HEK293 (cell line): ENCODE measurements at regions not wholly inside any gene's neighbourhood (a gene's known extent, or its start where the extent isn't known, plus 50 kb on each side); places are given as distances from the start of the nearest gene placed in this dataset.

Experiments
- SETDB1 ChIP-seq: IDR thresholded peaks from one replicate; pipeline ENCODE4 v1.6.1; 2017; ENCODE audit warnings: mild to moderate bottlenecking, low read length, moderate library complexity, mixed read lengths; ENCODE audit not compliant: insufficient read length
- SP7 ChIP-seq: fragments of 450-650 bp; formaldehyde crosslinking; IDR thresholded peaks from 2 replicates; pipeline ENCODE4 v1.5.1; 2016; ENCODE audit warnings: missing biosample characterization, missing genetic modification characterization
- YY1 ChIP-seq: fragments of 450-650 bp; formaldehyde crosslinking; IDR thresholded peaks from 2 replicates; pipeline ENCODE4 v1.5.1; 2018; ENCODE audit warnings: missing biosample characterization, missing genetic modification characterization
- ZBTB7A ChIP-seq: fragments of 450-650 bp; formaldehyde crosslinking; IDR thresholded peaks from 2 replicates; pipeline ENCODE4 v1.5.1; 2016; ENCODE audit warnings: low read depth, missing biosample characterization, missing genetic modification characterization
- ZNF138 ChIP-seq: fragments of 450-650 bp; formaldehyde crosslinking; IDR thresholded peaks from 2 replicates; pipeline ENCODE4 v1.5.1; 2016; ENCODE audit warnings: missing biosample characterization, missing genetic modification characterization, borderline replicate concordance
- ZNF24 ChIP-seq: fragments of 450-650 bp; formaldehyde crosslinking; IDR thresholded peaks from 2 replicates; pipeline ENCODE4 v1.5.1; 2016; ENCODE audit warnings: missing biosample characterization, missing genetic modification characterization
- ZNF529 ChIP-seq: fragments of 450-650 bp; formaldehyde crosslinking; IDR thresholded peaks from 2 replicates; pipeline ENCODE4 v1.5.1; 2017; ENCODE audit warnings: missing genetic modification characterization, missing biosample characterization; ENCODE audit not compliant: insufficient replicate concordance
- TF ChIP-seq, protein P1 (sequence below): fragments of 450-650 bp; formaldehyde crosslinking; IDR thresholded peaks from 2 replicates; pipeline ENCODE4 v1.5.1; 2016; ENCODE audit warnings: missing biosample characterization, missing genetic modification characterization
- TF ChIP-seq, protein P2 (sequence below): fragments of 450-650 bp; formaldehyde crosslinking; IDR thresholded peaks from 2 replicates; pipeline ENCODE4 v1.5.1; 2016; ENCODE audit warnings: missing biosample characterization, missing genetic modification characterization
- TF ChIP-seq, protein P3 (sequence below): sonication (generic); formaldehyde crosslinking; IDR thresholded peaks from 2 replicates; pipeline ENCODE4 v1.8.1; 2022; ENCODE audit warnings: mild to moderate bottlenecking, moderate library complexity, missing genetic modification reagents

DNA sequence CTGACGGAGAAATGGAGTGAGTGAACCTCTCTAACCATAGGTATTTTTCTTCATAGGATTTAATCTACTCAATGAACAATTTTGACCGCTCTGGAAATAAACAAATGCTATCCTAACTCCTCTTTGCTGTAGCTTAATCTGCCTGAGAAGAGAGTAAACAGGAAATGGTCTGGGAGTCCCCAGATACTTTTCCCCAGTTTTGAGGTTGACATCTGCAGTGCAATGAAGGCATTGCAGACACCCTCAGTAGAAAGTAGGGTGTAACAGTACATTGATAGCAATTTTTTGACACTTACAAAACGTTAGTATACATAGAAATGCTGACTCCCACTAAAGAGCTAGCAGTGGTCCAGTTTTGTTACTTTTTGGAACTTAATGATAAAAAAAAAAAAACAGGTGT lies 495.9 kb upstream of the FAM241A start:
- TF ChIP-seq, protein P1, sequence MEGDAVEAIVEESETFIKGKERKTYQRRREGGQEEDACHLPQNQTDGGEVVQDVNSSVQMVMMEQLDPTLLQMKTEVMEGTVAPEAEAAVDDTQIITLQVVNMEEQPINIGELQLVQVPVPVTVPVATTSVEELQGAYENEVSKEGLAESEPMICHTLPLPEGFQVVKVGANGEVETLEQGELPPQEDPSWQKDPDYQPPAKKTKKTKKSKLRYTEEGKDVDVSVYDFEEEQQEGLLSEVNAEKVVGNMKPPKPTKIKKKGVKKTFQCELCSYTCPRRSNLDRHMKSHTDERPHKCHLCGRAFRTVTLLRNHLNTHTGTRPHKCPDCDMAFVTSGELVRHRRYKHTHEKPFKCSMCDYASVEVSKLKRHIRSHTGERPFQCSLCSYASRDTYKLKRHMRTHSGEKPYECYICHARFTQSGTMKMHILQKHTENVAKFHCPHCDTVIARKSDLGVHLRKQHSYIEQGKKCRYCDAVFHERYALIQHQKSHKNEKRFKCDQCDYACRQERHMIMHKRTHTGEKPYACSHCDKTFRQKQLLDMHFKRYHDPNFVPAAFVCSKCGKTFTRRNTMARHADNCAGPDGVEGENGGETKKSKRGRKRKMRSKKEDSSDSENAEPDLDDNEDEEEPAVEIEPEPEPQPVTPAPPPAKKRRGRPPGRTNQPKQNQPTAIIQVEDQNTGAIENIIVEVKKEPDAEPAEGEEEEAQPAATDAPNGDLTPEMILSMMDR (tag by site-specific recombination) = no peak
- no peak for TF ChIP-seq ZNF138 (tag by site-specific recombination)
- TF ChIP-seq ZNF529 = no peak
- TF ChIP-seq ZNF24 = no peak
- no peak for TF ChIP-seq SETDB1
- no peak for TF ChIP-seq ZBTB7A
- TF ChIP-seq, protein P2, sequence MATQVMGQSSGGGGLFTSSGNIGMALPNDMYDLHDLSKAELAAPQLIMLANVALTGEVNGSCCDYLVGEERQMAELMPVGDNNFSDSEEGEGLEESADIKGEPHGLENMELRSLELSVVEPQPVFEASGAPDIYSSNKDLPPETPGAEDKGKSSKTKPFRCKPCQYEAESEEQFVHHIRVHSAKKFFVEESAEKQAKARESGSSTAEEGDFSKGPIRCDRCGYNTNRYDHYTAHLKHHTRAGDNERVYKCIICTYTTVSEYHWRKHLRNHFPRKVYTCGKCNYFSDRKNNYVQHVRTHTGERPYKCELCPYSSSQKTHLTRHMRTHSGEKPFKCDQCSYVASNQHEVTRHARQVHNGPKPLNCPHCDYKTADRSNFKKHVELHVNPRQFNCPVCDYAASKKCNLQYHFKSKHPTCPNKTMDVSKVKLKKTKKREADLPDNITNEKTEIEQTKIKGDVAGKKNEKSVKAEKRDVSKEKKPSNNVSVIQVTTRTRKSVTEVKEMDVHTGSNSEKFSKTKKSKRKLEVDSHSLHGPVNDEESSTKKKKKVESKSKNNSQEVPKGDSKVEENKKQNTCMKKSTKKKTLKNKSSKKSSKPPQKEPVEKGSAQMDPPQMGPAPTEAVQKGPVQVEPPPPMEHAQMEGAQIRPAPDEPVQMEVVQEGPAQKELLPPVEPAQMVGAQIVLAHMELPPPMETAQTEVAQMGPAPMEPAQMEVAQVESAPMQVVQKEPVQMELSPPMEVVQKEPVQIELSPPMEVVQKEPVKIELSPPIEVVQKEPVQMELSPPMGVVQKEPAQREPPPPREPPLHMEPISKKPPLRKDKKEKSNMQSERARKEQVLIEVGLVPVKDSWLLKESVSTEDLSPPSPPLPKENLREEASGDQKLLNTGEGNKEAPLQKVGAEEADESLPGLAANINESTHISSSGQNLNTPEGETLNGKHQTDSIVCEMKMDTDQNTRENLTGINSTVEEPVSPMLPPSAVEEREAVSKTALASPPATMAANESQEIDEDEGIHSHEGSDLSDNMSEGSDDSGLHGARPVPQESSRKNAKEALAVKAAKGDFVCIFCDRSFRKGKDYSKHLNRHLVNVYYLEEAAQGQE (tag by site-specific recombination) = no peak
- no peak for TF ChIP-seq YY1
- TF ChIP-seq, protein P3, sequence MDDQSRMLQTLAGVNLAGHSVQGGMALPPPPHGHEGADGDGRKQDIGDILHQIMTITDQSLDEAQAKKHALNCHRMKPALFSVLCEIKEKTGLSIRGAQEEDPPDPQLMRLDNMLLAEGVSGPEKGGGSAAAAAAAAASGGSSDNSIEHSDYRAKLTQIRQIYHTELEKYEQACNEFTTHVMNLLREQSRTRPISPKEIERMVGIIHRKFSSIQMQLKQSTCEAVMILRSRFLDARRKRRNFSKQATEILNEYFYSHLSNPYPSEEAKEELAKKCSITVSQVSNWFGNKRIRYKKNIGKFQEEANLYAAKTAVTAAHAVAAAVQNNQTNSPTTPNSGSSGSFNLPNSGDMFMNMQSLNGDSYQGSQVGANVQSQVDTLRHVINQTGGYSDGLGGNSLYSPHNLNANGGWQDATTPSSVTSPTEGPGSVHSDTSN = no peak
- TF ChIP-seq SP7 (tag by site-specific recombination) = no peak
